K562 (cell line): ENCODE measurements at regions not wholly inside any gene's neighbourhood (a gene's known extent, or its start where the extent isn't known, plus 50 kb on each side); places are given as distances from the start of the nearest gene placed in this dataset.

ENCODE experiments used
- ATAC-seq: fragments of 200-7000 bp; cut with Tn5 transposase; 3 replicates; pipeline ENCODE4 v1.9.1; 2020; ENCODE audit warnings: moderate library complexity
- BruUV-seq: library from RNA; stranded (reverse); fragments of 400-500 nt; replicated peaks from 2 replicates; lab custom pipeline; 2021; lab: Mats Ljungman, UMichigan
- CTCF ChIA-PET: fragments of 300-600 bp; formaldehyde crosslinking; extraction: SDS; loops from one replicate; lab custom pipeline; 2021; ENCODE audit warnings: low intra/inter-chr PET ratio; lab: Yijun Ruan, JAX
- POLR2A ChIA-PET: fragments of 300-600, 350-650 bp; sonication (Branson Sonifier 250); formaldehyde crosslinking; extraction: SDS; loops from one replicate; lab custom pipeline; 2021; ENCODE audit warnings: antibody characterized with exemption, inconsistent platforms; lab: Yijun Ruan, JAX
- DNase-seq, 4 experiments: peaks; one replicate each; pipeline versions ENCODE4 v3.0.0 to v3.0.0-alpha.2; 2011 to 2018; ENCODE audit warnings: low spot score in 3 of 4, mixed read lengths in 3 of 4; ENCODE audit errors: extremely low read depth in 1 of 4
- FAIRE-seq: peaks from 2 replicates; lab custom pipeline; 2011; peaks lifted over from hg19 to GRCh38; lab: Jason Lieb, UNC
- H2AFZ ChIP-seq: 2 replicates; pipeline ENCODE4 v1.6.0; 2011; ENCODE audit warnings: low read depth, low read length, control low read depth, inconsistent platforms
- H3K27ac ChIP-seq: fragments of 200-600 bp; 3 replicates; pipeline ENCODE4 v1.8.0; 2011; ENCODE audit warnings: low read depth, mild to moderate bottlenecking, control low read depth, inconsistent platforms, low read length, moderate library complexity, mixed read lengths; ENCODE audit errors: extremely low read depth
- H3K27me3 ChIP-seq, 2 experiments: fragments of 300-600 bp in 1 of 2; 2 replicates in 1 of 2; 3 replicates in 1 of 2; pipeline versions ENCODE4 v1.6.0 to v1.8.0; 2011; ENCODE audit warnings: inconsistent platforms in 2 of 2, low read length in 2 of 2, mild to moderate bottlenecking in 1 of 2, mixed read lengths in 1 of 2, moderate library complexity in 1 of 2; ENCODE audit not compliant: control insufficient read depth in 2 of 2, insufficient read depth in 2 of 2
- H3K36me3 ChIP-seq: fragments of 300-600 bp; 3 replicates; pipeline ENCODE4 v1.8.0; 2011; ENCODE audit warnings: mild to moderate bottlenecking, low read length, inconsistent platforms; ENCODE audit not compliant: control insufficient read depth, insufficient read depth
- H3K4me1 ChIP-seq, 2 experiments: fragments of 200-600 bp in 1 of 2; replicated peaks in 1 of 2; 2 replicates in 1 of 2; 3 replicates in 1 of 2; pipeline versions ENCODE4 v1.5.1 to v1.8.0; 2011; ENCODE audit warnings: inconsistent platforms in 2 of 2, low read length in 2 of 2, mild to moderate bottlenecking in 1 of 2, mixed read lengths in 1 of 2, moderate library complexity in 1 of 2; ENCODE audit not compliant: control insufficient read depth in 2 of 2, insufficient read depth in 2 of 2
- H3K4me2 ChIP-seq: 2 replicates; pipeline ENCODE4 v1.6.1; 2011; ENCODE audit warnings: low read length, control low read depth, inconsistent platforms, mixed read lengths; ENCODE audit not compliant: insufficient read depth
- H3K4me3 ChIP-seq: fragments of 200-600 bp; sonication (generic), shearing (Covaris generic); 2 replicates; pipeline ENCODE4 v1.5.1; 2016; ENCODE audit warnings: control low read depth, inconsistent platforms
- H3K79me2 ChIP-seq: fragments of 200-600 bp; 3 replicates; pipeline ENCODE4 v1.8.0; 2011; ENCODE audit warnings: low read length, inconsistent platforms; ENCODE audit not compliant: control insufficient read depth, insufficient read depth
- H3K9ac ChIP-seq, 2 experiments: 2 replicates each; pipeline versions ENCODE4 v1.6.0 to v1.6.1; 2011; ENCODE audit warnings: low read depth in 2 of 2, low read length in 2 of 2, control low read depth in 1 of 2, inconsistent platforms in 1 of 2, mild to moderate bottlenecking in 1 of 2, mixed read lengths in 1 of 2; ENCODE audit not compliant: insufficient read depth in 1 of 2
- H3K9me1 ChIP-seq: one replicate; pipeline ENCODE4 v1.6.0; 2011; ENCODE audit warnings: inconsistent platforms, mild to moderate bottlenecking, low read length, moderate library complexity; ENCODE audit not compliant: control insufficient read depth, insufficient read depth
- H3K9me3 ChIP-seq: replicated peaks from 2 replicates; pipeline ENCODE4 v1.5.1; 2011; ENCODE audit warnings: low read depth, low read length, inconsistent platforms; ENCODE audit not compliant: control insufficient read depth, insufficient read depth
- H4K20me1 ChIP-seq: replicated peaks from 2 replicates; pipeline ENCODE4 v1.6.1; 2011; ENCODE audit warnings: low read length, inconsistent platforms, mixed read lengths; ENCODE audit not compliant: control insufficient read depth, insufficient read depth
- ATF3 ChIP-seq, 2 experiments: fragments of 450-650 bp in 1 of 2; sonication (generic) in 1 of 2; formaldehyde crosslinking in 1 of 2; IDR thresholded peaks in 1 of 2; conservative IDR thresholded peaks in 1 of 2; 2 replicates each; pipeline versions ENCODE4 v1.6.1 to v1.8.1; 2016 to 2023; ENCODE audit warnings: mild to moderate bottlenecking in 2 of 2, moderate library complexity in 2 of 2, inconsistent platforms in 1 of 2, missing genetic modification reagents in 1 of 2
- E2F3 ChIP-seq: fragments of 250-450 bp; sonication (Bioruptor Pico); IDR thresholded peaks from 2 replicates; pipeline ENCODE4 v1.4.0; 2020; ENCODE audit warnings: mild to moderate bottlenecking
- E4F1 ChIP-seq: fragments of 250-450 bp; sonication (Bioruptor Pico); IDR thresholded peaks from 2 replicates; pipeline ENCODE4 v1.5.0; 2021; ENCODE audit warnings: mild to moderate bottlenecking, borderline replicate concordance
- ESRRB ChIP-seq: fragments of 250-450 bp; sonication (Bioruptor Pico); IDR thresholded peaks from 2 replicates; pipeline ENCODE4 v1.5.0; 2020; ENCODE audit warnings: mild to moderate bottlenecking, moderate library complexity, borderline replicate concordance
- GTF2E2 ChIP-seq: fragments of 200-800 bp; sonication (Bioruptor generic); IDR thresholded peaks from 2 replicates; pipeline ENCODE4 v1.6.1; 2016; ENCODE audit warnings: missing genetic modification characterization, missing compliant biosample characterization
- MAX ChIP-seq: sonication (generic); formaldehyde crosslinking; IDR thresholded peaks from 2 replicates; pipeline ENCODE4 v1.9.0; 2022; ENCODE audit warnings: mild to moderate bottlenecking, missing genetic modification reagents
- YY1 ChIP-seq, 3 experiments: IDR thresholded peaks; 2 replicates each; pipeline ENCODE4 v1.6.1; 2011; ENCODE audit warnings: low read length in 2 of 3, mild to moderate bottlenecking in 2 of 3, moderate library complexity in 2 of 3, borderline replicate concordance in 1 of 3, control low read depth in 1 of 3, low read depth in 1 of 3; ENCODE audit not compliant: insufficient read depth in 3 of 3, insufficient replicate concordance in 2 of 3, control insufficient read depth in 1 of 3, insufficient read length in 1 of 3; ENCODE audit errors: extremely low read depth in 1 of 3
- ZNF24 ChIP-seq: fragments of 450-650 bp; IDR thresholded peaks from 2 replicates; pipeline ENCODE4 v1.6.1; 2016
- ZNF253 ChIP-seq: fragments of 250-450 bp; sonication (Bioruptor Pico); conservative IDR thresholded peaks from 2 replicates; pipeline ENCODE4 v1.6.1; 2021; ENCODE audit warnings: mild to moderate bottlenecking
- ZNF311 ChIP-seq: fragments of 250-450 bp; sonication (Bioruptor Pico); IDR thresholded peaks from 2 replicates; pipeline ENCODE4 v1.4.0; 2020; ENCODE audit warnings: mild to moderate bottlenecking, moderate library complexity
- ZNF384 ChIP-seq: IDR thresholded peaks from 2 replicates; pipeline ENCODE4 v1.6.1; 2012; ENCODE audit warnings: low read depth, low read length, improper control_type of control experiment
- ZNF398 ChIP-seq: fragments of 250-450 bp; sonication (Bioruptor Pico); IDR thresholded peaks from 2 replicates; pipeline ENCODE4 v1.8.0; 2021; ENCODE audit warnings: moderate library complexity, mild to moderate bottlenecking, inconsistent platforms
- WGBS: fragments of 100-300 bp; shearing (Covaris generic); methylation state at CpG from one replicate; pipeline ENCODE4 v1.1.6; 2016; ENCODE audit warnings: low coverage, mixed read lengths; ENCODE audit not compliant: insufficient coverage; ENCODE audit errors: missing lambda C conversion rate; 5-methylcytosine and 5-hydroxymethylcytosine counted together
- in situ Hi-C: fragments of 300-500 bp; cut with MboI; formaldehyde crosslinking; loops from 4 replicates; pipeline ENCODE4 v1.15.0; 2018; ENCODE audit warnings: inconsistent platforms, mixed read lengths
- intact Hi-C: fragments of 100-400 bp; cut with micrococcal nuclease; formaldehyde crosslinking; loops from 2 replicates; pipeline ENCODE4 v1.14.2; 2022
- TF ChIP-seq, protein P1 (sequence below): sonication (generic); formaldehyde crosslinking; IDR thresholded peaks from 2 replicates; pipeline ENCODE4 v1.4.0; 2020; ENCODE audit warnings: mild to moderate bottlenecking, missing genetic modification reagents

GRCh38 chr18:32548688-32549087 lies 78.0 kb upstream of the GAREM1 start:
- Histone ChIP-seq H3K4me1 (no peaks in the 10 kb centered on the region), H3K9ac (no peak overlapping the region), H3K9me1 (no peaks in the 10 kb centered on the region), H3K27me3 (no peaks in the 10 kb centered on the region), H3K9me3 (no peaks in the 10 kb centered on the region), H2AFZ (no peak overlapping the region), H3K36me3 (no peaks in the 10 kb centered on the region), H4K20me1 (no peaks in the 10 kb centered on the region), H3K4me3 (no peak overlapping the region), H3K79me2 (no peaks in the 10 kb centered on the region), H3K27ac (no peak overlapping the region), H3K4me2 (no peak overlapping the region)
- in situ Hi-C loops = no loop called here
- FAIRE-seq (no peak), DNase-seq (no peak), ATAC-seq (no peak)
- intact Hi-C loops = loop anchor here (1.0 kb wide), 2 partner anchors 277 to 390 kb away; no protein-coding TSS in a partner anchor
- 4% methylated on average over 3 of the region's 3 CpGs for WGBS
- POLR2A ChIA-PET = no interaction called here
- CTCF ChIA-PET = interaction anchor here (0.8 to 1.2 kb wide), 3 partner anchors 277 to 393 kb away, joined by 3 to 6 read pairs (median 4); no protein-coding TSS in a partner anchor
- BruUV-seq = no TSS peak
- no peak for TF ChIP-seq E4F1
- TF ChIP-seq, protein P1, sequence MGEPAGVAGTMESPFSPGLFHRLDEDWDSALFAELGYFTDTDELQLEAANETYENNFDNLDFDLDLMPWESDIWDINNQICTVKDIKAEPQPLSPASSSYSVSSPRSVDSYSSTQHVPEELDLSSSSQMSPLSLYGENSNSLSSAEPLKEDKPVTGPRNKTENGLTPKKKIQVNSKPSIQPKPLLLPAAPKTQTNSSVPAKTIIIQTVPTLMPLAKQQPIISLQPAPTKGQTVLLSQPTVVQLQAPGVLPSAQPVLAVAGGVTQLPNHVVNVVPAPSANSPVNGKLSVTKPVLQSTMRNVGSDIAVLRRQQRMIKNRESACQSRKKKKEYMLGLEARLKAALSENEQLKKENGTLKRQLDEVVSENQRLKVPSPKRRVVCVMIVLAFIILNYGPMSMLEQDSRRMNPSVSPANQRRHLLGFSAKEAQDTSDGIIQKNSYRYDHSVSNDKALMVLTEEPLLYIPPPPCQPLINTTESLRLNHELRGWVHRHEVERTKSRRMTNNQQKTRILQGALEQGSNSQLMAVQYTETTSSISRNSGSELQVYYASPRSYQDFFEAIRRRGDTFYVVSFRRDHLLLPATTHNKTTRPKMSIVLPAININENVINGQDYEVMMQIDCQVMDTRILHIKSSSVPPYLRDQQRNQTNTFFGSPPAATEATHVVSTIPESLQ = no peak
- no peak for TF ChIP-seq ZNF311
- TF ChIP-seq ZNF24 = no peak
- TF ChIP-seq ATF3 (IDR thresholded peaks at IDR 0.05) = no peak
- no peak for TF ChIP-seq ATF3 (CRISPR knock-in tag; conservative IDR thresholded peaks at IDR 0.05)
- TF ChIP-seq GTF2E2 = no peak
- TF ChIP-seq ESRRB (CRISPR knock-in tag) = no peak
- TF ChIP-seq ZNF398 (CRISPR knock-in tag) = no peak
- TF ChIP-seq E2F3 (CRISPR knock-in tag) = no peak
- no peak for TF ChIP-seq ZNF384
- no peak for TF ChIP-seq ZNF253 (CRISPR knock-in tag)
- TF ChIP-seq MAX (CRISPR knock-in tag) = no peak
- no peak for TF ChIP-seq YY1 (IDR thresholded peaks at IDR 0.05; ENCODE audit: borderline replicate concordance in 1 of 3, control insufficient read depth in 1 of 3, extremely low read depth in 1 of 3, insufficient read depth in 3 of 3, insufficient read length in 1 of 3, insufficient replicate concordance in 2 of 3, low read depth in 1 of 3, low read length in 2 of 3)
